ENCODE measurements at regions not wholly inside any gene's neighbourhood (a gene's known extent, or its start where the extent isn't known, plus 50 kb on each side); places are given as distances from the start of the nearest gene placed in this dataset.

DNA sequence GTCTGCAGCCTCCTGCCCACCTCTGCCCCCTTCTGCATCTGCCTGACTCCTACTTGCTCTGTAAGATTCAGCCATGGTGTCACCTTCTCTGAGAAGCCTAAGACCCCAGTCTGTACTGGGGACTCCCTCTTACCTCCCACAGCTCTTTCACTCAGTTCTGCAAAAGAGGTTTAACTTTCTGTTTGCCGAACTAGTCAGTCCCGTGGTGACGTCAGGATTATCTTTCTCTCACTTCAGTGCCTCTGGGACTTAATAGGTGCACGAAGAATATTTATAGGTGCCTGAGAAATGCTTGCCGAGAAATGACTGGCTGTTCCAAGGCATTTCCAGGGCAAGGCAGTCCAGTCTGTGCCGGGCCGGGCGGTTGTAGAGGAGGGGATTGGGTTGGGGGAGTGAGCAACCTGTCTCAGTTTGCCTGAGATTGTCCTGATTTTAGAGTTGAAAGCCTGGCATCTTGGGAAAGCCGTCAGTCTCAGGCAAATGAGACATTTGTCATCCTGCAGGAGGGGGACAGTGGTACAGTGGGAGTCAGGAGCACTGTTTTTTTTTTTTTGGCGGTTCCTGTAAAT is 227.5 kb upstream of the NPVF start:
- peak overlapping the region; percentile 6 for H3K27ac ChIP-seq
- DNase-seq = no peak

DNA sequence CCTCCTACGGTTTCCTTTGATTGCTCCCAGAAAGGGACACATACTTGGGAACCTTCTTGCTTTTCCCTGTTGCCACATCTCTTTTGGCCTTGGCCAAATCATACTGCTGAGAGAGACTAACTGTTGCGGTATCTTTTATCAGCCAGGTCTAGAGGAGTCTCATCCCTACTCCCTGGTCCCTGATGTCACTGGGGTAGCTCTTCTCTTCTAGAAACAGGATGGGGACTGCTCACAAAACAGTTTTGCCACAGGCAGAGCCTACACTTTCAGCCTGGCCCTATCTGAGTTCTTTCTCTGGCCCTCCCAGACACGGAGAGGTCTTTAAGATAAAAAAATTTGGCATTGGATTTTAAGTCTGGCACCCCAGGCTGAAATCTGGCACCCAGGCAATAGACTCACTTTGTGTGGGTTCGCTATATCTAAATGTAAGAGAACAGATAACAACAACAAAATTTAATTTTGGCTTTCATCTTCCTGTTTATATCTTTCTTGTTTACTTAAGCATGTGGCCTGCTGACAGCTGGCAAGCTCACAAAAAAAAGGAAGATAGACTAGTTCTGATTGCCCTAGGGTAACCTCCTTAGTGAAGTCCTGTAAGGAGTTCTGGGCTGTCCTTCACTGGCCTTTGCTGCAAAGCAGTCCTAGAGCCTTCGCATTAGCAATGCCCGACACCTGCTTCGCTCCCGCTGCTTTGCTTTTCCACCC is 228.3 kb upstream of the NPVF start:
- H3K9me3 ChIP-seq = no peaks in the 10 kb centered on the region
- intact Hi-C loops (cut with DNase I) = no loop called here
- peaks cover 42% of the 10 kb centered on the region for H3K4me1 ChIP-seq
- peak; percentile 58 to 81 for ATAC-seq
- TF ChIP-seq, protein P1, sequence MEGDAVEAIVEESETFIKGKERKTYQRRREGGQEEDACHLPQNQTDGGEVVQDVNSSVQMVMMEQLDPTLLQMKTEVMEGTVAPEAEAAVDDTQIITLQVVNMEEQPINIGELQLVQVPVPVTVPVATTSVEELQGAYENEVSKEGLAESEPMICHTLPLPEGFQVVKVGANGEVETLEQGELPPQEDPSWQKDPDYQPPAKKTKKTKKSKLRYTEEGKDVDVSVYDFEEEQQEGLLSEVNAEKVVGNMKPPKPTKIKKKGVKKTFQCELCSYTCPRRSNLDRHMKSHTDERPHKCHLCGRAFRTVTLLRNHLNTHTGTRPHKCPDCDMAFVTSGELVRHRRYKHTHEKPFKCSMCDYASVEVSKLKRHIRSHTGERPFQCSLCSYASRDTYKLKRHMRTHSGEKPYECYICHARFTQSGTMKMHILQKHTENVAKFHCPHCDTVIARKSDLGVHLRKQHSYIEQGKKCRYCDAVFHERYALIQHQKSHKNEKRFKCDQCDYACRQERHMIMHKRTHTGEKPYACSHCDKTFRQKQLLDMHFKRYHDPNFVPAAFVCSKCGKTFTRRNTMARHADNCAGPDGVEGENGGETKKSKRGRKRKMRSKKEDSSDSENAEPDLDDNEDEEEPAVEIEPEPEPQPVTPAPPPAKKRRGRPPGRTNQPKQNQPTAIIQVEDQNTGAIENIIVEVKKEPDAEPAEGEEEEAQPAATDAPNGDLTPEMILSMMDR (IDR thresholded peaks at IDR 0.05) = no peak
- H3K27ac ChIP-seq = no peak overlapping the region
- no peaks in the 10 kb centered on the region for H3K27me3 ChIP-seq (ENCODE audit: low read depth)
- H3K36me3 ChIP-seq = no peaks in the 10 kb centered on the region
- DNase-seq = no peak
- no peak overlapping the region for H3K4me3 ChIP-seq

More for the DNA sequence above, 227.5 kb upstream of the NPVF start:
- ATAC-seq = no peak
- no peaks in the 10 kb centered on the region for H3K27me3 ChIP-seq (ENCODE audit: low read depth)
- TF ChIP-seq, protein P1 (IDR thresholded peaks at IDR 0.05) = no peak
- H3K9me3 ChIP-seq = no peaks in the 10 kb centered on the region
- no peak overlapping the region for H3K4me3 ChIP-seq
- H3K4me1 ChIP-seq = peaks cover 42% of the 10 kb centered on the region
- intact Hi-C loops (cut with DNase I) = no loop called here
- no peaks in the 10 kb centered on the region for H3K36me3 ChIP-seq

DNA sequence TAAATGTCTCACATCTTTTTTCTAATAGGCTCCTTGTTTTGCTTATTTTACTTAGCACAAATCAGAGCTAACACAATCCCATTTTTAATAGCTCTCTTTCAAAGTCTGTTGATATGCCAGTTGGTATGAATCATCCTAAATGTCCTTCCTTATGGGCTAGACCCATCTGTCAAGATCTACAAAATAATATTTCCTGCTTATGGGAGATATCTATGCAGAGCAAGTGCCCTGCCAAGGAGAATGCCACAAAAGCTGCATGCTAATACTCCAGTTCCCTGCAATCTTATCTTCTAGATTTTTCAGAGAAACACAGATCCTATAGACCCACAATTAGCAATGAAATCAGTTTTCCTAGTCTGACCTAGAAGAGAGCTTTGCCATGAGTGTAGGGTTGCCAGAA is 230.8 kb upstream of the NPVF start:
- H3K27ac ChIP-seq = no peak overlapping the region
- H3K4me3 ChIP-seq = no peak overlapping the region
- no peaks in the 10 kb centered on the region for H3K27me3 ChIP-seq (ENCODE audit: low read depth)
- intact Hi-C loops (cut with DNase I) = no loop called here
- H3K36me3 ChIP-seq = no peaks in the 10 kb centered on the region
- TF ChIP-seq, protein P1 (IDR thresholded peaks at IDR 0.05) = no peak
- no peak for ATAC-seq
- H3K9me3 ChIP-seq = no peaks in the 10 kb centered on the region
- peaks cover 42% of the 10 kb centered on the region for H3K4me1 ChIP-seq
- DNase-seq = no peak

DNA sequence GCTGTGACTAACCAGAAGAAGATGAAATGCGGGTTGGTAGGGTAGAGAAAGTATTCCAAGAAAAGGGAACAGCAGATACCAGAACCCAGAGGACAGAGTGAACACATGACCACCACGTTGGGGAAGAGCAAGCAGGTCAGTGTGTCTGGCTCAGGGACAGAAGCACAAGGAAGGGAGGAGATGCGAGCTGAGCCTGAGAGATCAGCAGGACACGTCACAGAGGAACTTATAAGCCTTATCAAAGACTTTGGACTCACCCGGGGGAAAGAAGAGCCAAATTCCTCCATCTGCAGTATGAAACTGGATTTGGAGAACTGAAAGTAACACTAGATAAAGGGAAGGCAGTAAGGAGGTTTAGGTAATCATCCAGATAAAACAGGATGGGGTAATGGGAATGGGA is 232.1 kb upstream of the NPVF start:
- no peak overlapping the region for H3K4me3 ChIP-seq
- TF ChIP-seq, protein P1 (IDR thresholded peaks at IDR 0.05) = no peak
- DNase-seq (no peak), ATAC-seq (peak in 1 of 2 donors; percentile 18)
- H3K27ac ChIP-seq = no peak overlapping the region
- H3K36me3 ChIP-seq = no peaks in the 10 kb centered on the region
- H3K27me3 ChIP-seq (ENCODE audit: low read depth) = no peaks in the 10 kb centered on the region
- H3K9me3 ChIP-seq = no peaks in the 10 kb centered on the region
- intact Hi-C loops (cut with DNase I) = no loop called here
- H3K4me1 ChIP-seq = peaks cover 33% of the 10 kb centered on the region

DNA sequence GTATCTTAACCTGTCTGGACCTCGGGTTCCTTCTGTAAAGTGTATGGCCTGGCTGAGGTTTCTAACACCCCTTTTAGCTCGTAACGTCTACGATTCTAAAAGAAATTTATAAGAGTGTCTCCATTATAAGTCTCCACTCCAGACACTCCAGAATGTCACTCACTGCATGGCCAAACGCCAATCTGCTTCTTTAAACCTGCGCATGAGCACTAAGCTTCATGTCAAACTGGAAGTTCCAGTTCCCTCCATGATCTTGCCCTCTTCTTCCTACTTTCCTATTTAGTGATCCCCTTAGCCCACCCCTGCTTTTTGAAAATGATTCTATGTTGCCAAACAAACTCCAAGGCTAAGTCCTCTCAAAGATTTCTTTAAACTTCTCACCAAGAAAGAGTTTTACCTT is 241.4 kb upstream of the NPVF start:
- H3K27ac ChIP-seq = no peak overlapping the region
- no peaks in the 10 kb centered on the region for H3K9me3 ChIP-seq
- H3K4me3 ChIP-seq = no peak overlapping the region
- ATAC-seq (no peak), DNase-seq (no peak)
- intact Hi-C loops (cut with DNase I) = no loop called here
- TF ChIP-seq, protein P1 (IDR thresholded peaks at IDR 0.05) = no peak
- no peaks in the 10 kb centered on the region for H3K36me3 ChIP-seq
- no peaks in the 10 kb centered on the region for H3K27me3 ChIP-seq (ENCODE audit: low read depth)
- no peaks in the 10 kb centered on the region for H3K4me1 ChIP-seq

All from lower lobe of right lung (tissue), 2 donors.